PFSK-1 (cell line): ENCODE measurements at regions not wholly inside any gene's neighbourhood (a gene's known extent, or its start where the extent isn't known, plus 50 kb on each side); places are given as distances from the start of the nearest gene placed in this dataset.

Source experiments
- POLR2AphosphoS5 ChIP-seq: IDR thresholded peaks from 2 replicates; pipeline ENCODE4 v1.6.1; 2012; ENCODE audit warnings: low read depth, mild to moderate bottlenecking, control low read depth, low read length, moderate library complexity
- REST ChIP-seq, 2 experiments: IDR thresholded peaks; 2 replicates each; pipeline versions ENCODE4 v1.6.1 to v1.8.0; 2011 to 2012; ENCODE audit warnings: low read depth in 2 of 2, low read length in 2 of 2, control low read depth in 1 of 2, inconsistent platforms in 1 of 2, mild to moderate bottlenecking in 1 of 2, moderate library complexity in 1 of 2; ENCODE audit not compliant: insufficient read depth in 1 of 2
- SIN3A ChIP-seq: IDR thresholded peaks from 2 replicates; pipeline ENCODE4 v1.6.1; 2012; ENCODE audit warnings: mild to moderate bottlenecking, low read length, moderate library complexity, borderline replicate concordance; ENCODE audit not compliant: insufficient read depth
- TAF1 ChIP-seq: IDR thresholded peaks from 2 replicates; pipeline ENCODE4 v1.6.1; 2012; ENCODE audit warnings: low read length, control low read depth, borderline replicate concordance; ENCODE audit not compliant: insufficient read depth

- no peak for TF ChIP-seq POLR2AphosphoS5
- no peak for TF ChIP-seq REST (IDR thresholded peaks at IDR 0.05; ENCODE audit: insufficient read depth in 1 of 2, low read depth in 2 of 2, low read length in 2 of 2)
- no peak for TF ChIP-seq TAF1
- TF ChIP-seq SIN3A: no peak
Observed at GRCh38 chr5:109935833-109936490, 246.2 kb downstream of the MAN2A1 start.
